NCI-H82 treated with DMSO at 0.1 percent for 48 hours (cell line): ENCODE measurements at regions not wholly inside any gene's neighbourhood (a gene's known extent, or its start where the extent isn't known, plus 50 kb on each side); places are given as distances from the start of the nearest gene placed in this dataset.

Source experiments
- DNase-seq: peaks from one replicate; lab custom pipeline; 2025; ENCODE audit not compliant: unreplicated experiment; lab: John Stamatoyannopoulos, UW

DNA sequence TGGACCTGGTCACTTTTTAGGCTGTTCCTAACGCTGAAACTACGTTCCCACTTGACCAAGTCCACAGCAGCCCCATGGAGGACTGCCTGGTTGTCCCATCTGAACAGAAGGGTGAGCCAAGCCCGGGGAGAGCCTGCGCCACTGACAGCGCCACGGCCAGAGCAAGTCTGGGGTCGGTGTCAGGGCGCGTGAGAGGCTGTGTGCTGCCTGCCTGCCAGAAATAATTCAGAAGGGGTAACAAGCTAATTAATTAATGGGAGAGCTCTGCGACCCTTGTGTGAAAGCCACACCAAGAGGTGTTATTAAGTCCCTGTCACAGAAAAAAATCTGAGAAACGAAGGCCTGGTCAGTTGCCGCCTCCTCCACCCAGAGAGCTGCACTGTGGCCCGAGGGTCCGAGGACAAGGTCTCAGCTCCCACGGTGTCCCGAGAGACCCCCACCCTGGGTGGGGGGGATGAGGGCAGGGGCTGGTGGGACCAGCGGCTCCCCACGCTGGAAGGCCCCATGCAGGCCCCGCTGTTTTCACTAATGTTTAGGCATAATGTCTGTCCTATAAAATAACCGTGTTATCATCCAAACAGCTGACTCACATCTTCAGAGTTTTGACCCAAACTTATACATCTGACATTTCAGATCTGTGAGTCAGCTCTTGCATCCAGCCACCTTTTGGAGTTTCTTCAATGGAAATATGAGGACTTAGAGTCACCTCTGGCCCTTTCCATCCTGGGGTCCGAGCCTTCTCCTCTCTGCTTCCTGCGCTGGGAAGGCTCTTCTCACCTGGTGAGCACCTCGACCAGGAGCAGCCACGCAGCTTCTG, 58.5 kb downstream of the DLL1 start:
- DNase-seq: no peak

DNA sequence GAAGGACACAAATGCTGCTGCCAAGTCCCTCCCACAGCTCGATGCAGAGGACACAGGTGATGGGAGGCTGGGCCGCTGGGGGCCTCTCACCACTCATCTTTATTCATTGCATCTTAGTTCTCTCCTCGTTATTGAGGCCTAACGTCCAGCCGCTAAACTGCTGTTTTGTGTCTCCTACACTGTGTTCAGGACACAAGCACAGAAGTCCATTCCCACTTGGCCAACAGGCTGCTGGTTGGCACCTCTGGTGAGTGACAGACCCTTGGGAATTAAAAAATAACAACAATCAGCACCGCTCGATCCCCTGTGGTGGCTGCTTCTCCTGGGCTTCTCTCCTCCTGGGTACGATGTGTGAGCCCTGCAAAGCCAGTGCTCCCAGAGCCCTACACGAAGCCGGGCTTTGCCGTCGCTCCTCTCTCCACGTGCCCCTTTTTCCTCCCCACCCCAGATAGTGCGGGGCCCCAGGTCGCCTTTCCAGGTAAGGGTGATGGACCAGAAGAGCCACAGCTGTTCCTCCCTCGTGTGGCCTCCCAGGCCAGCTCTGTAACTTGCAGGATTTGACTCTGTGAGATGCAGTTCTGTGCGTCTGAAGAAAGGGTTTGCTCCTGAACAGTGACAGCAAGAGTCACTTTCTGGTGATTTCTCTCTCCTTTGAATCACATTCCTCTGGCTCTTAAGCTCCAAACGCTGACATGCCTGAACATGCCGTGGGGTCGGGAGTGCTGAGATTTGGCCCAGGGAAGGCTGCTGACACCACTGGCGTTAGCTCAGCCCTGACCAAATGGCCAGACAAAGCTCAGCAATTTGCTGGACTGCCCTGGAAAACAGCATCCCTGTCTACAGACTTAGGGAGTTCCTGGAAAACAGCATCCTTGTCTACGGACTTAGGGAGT, 59.3 kb downstream of the DLL1 start:
- DNase-seq: no peak

DNA sequence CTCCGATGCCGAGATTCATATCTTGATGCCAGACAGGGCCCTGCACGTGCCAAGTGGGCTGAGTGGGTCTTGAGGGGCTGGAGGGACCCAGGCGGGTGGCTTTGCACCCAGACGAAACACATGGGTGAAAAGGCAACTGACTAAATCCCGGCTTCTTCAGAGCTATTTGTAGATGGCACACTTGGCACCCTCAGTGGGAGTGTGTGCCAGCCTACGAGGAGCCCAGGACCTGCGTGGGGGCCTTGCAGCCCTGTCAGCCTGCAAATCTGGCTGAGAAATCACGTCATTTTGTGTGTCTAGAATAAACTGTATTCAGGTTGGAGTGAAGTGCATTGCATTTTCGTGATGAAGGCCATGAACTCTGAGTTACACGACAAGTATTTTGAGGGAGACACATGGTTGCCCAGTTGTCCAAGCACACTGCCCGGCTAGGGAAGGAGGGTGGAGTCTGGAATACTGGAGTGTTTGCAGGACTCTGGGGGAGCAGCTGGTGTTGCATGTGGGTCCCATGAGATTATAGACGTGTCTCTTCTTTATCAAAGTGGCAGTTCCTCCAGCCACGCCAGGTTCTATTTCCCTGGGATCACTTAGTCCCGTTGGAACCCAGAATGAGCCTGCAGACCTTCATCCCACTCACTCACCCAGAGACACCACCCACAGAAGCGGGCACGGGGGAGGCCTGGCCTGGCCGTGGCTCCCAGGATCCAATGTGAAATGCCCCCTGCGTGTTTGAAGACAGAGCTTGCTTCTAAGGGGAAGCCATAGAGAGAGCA, 60.2 kb downstream of the DLL1 start:
- DNase-seq: no peak

DNA sequence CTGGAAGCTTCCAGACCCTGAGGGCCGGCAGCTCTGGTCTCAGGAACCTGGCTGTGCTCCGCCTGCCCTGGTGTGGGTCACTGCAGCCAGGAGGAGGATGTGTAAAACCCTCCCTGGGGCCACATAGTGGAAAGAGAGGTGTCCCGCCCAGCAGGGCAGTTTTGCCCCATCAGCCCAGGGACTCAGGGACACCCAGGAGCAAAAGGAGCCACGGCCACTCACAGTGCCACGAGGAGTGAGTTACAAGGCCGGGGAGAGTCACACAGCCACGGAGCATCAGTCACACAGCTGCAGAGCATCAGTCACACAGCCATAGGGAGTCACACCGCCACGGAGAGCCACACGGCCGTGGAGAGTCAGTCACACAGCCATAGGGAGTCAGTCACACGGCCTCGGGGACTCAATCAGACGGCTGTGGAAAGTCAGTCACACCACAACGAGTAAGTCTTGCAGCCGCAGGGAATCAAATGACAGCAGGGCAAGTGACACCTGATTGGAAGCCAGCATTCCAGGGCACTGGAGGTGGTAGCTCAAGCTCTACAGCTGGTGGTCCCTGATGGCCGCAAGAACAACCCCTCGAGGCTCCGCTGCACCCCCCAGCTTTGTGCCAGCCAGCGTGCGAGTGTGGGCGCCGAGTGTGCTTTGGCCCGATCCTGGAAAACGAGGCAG, 60.9 kb downstream of the DLL1 start:
- no peak for DNase-seq

DNA sequence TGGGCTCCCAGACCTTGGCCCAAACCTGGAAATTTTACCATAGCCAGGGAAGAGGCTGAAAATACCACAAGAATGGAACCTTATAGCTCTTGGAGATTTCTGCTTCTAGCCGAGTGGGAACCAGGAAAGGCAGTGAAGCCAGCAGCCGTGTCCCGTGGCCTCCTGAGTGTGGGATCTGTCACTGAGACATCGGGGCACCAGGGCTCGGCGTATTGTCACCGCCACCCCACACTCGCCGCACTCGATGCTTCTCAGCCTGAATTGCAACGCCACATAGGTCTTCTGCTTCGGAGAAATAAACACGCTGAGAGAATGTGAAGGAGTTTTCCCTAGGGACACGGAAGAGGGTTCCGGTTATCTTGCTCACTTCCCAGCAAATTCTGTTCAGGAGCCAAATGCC, 61.5 kb downstream of the DLL1 start:
- no peak for DNase-seq

DNA sequence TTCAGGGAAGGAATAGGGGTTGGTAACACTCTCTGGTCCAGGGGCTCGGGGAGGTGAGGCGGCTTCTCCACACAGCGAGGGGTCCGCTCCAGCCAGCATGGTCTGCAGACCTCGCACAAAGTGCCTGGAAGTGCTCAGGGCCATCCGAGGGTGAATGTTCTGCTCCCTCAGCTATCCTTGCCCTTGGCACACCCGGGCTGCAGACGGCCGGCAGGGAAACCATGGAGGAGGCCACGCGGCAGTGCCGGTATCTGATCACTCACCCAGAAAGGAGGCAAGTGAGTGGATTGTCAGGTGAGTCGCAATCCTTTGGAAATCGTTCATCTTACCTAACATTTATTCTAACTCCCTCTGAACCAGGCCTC, 62.0 kb downstream of the DLL1 start:
- no peak for DNase-seq

DNA sequence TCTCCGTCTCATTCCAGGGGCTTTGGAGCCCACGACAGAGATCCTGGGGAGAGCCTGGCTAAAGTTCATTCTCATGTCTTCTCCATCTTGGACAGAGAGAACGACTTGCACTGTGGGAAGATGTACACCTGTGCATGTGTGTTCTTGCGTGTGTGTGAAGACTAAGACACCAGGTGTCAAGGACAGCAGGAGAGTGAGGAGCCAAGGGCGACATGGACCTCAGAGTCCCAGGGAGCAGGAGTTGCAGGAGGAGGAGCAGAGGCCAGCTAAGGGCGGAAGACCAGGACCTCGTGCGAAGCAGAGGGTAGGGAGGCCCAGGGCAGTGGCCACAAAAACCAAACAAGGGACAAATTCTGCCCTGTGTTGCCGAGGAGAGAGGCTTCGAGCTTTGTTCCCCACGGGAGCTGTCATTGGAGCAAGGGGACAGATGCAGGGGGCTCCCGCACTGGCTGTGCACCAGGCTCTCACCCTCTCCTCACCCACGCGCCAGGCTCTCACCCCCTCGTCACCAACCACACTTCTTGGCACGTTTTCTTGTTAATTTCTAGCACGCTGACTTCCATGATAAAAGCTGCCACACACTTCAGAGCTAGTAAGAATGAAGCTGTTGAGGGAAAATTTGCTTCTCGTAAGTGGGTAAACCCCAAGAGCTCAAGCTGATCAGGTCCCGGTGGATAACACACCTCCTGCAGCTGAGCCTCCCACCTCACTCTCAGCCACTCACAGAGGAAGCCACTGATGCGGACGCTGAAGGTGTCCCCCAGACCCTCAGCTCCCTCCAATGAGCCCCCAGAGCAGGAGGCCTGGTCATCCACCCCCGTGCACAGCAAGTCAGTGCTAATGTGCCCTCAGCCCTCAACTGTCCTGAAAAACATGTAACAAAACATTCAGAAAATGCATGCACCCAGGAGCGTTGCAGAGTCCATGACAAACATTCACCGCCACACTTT, 62.6 kb downstream of the DLL1 start:
- no peak for DNase-seq

DNA sequence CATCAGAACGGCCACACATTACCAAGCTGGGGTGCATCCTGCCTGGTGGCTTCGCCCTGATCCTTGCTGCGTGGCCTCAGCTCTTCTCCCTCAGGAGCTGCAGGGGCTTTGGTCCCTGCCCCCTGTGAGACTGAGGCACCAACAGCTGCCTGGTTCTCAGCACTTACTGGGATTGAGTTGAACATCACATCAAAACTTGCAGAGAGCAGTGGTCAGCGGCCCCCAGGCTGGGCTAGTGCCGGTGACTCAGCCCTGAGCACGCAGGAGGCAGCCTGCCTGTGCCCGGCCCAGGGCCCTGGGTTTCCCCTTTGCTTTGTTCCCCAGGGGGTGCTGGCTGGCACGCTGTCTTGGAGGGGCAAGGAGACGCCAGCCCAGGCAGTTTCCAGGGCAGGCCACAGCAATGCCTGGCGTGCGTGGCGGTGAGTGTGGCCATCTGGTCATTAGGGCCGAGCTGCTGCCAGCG, 63.3 kb downstream of the DLL1 start:
- no peak for DNase-seq

DNA sequence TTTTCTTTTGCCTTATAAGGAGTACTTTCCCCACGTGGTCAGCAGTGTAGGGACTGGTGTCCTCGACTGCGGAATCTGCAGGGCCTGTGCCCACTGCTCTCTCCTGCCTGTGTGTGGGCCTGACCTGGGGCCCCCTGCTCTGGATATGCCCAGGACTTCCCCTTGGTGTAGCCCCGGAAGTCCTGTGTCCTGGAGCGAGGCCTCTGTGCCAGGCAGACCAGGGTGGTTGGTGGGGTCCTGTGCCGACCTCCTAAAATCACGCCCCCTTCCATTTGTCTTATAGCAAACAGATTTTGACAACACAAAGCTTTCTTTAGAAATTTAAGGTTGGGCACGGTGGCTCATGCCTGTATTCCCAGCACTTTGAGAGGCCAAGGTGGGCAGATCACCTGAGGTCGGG, 64.2 kb downstream of the DLL1 start:
- no peak for DNase-seq

DNA sequence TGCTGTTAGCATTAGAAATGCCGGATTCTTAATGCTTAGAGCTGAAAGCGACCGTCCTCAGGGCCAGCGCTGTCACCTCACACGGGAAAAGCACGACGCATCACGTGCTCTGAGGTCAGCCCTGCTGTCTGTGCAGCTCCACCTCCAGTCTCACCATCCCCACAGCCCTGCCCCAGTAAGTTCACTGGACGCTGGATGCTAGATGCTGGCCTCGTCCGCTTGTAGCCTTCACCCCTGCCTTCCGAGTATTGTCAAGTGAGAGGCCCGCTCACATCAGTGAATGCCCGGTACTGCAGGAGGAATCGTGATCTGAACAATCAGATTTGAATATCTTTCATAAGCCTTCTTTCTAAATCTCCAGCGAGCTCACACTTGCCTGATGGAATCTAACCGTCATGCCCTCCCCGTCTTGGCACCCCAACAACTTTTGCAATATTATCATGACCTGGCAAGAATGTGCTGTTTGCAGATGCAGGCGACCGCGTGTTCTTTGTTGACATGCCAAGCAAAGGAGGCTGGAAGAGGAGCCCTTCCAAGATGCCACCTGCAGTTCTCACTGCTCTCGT, 64.9 kb downstream of the DLL1 start:
- no peak for DNase-seq

DNA sequence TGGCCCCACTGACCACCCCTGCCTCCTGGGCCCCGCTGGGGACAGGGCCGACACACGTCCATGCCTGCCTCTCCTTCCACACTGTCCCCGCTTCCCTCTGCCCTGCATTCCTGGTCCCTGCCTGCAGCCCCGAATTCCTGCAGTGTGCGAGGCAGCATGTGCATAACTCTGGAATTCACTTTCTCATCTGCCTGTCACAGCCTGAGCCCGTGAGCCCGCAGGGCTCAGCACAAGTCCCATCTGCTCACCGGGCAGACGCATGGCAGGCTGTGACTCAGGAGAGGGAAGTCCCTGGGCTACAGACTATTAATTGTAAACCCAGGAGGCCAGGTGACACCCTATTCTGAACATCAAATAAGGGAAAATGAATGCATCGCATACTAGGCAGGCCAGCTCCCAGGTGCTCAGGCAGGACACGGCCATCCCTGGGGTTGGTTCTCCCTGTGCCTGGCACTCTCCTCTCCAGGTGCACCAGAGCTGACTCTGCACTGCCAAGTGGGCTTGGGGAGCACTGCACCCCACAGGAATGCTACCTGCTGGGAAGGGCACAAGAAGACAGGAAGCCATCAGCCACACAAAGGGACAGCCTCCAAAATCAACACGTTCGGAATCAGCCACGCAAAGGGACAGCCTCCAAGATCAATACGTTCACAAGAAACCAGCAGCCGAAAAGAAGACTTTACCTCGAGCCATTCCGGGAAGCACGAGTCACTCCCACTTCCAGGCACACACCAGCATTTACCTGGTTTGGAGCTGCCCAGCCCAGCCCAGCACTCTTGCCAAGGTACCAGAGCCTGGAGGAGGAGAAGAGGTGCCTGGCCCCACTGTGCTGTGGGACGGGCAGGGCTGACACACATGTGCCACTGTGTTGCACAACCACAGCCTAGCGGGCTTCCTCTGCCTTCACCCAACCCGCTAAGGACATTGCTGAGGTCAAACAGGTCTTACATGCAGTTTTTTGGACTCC, 65.9 kb downstream of the DLL1 start:
- DNase-seq: no peak

DNA sequence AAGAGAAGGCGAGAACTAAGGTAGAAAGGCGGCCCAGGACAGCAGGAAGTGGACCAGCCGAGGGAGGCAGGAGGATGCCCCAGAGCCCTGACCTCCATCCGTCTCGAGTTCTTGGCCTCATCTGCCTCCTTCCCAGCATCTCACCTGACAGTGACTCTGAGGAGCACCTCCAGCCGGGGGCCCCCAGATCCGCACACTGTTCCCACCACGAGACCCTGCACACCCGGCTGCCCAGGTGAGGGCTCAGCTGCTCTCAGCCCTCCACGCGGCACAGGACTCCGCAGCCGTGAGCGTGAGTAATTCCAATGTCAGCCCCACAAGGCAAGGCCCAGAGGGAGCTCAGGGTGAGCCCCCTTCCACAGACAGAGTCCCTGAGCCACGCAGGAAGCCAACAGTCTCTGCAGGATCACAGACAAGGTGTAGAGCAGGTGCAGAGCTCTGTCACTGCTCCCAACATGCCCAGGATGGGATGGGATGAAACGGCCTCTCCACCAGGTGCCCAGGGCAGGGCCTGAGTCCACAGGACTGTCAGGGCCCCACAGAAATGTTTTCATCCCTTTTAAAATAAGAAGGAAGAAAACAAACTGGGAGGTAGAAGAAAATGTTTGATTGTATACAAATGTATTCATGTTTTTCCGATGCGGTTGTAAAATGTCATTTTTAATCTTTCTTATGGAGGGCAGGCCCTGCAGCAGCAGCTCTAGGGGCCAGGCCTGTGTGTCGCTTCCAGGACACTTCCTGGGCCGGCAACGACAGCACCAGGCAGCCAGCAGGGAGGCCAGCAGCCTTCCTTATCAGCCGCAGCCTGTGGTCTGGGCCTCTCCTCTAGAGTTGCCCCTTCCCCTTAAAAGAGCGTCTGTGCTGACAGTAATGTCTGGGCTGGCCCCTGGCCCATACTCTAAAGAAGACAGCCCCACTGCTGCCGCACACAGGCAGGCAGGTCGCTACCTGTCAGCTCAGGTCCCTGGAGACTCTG, 66.9 kb downstream of the DLL1 start:
- no peak for DNase-seq

DNA sequence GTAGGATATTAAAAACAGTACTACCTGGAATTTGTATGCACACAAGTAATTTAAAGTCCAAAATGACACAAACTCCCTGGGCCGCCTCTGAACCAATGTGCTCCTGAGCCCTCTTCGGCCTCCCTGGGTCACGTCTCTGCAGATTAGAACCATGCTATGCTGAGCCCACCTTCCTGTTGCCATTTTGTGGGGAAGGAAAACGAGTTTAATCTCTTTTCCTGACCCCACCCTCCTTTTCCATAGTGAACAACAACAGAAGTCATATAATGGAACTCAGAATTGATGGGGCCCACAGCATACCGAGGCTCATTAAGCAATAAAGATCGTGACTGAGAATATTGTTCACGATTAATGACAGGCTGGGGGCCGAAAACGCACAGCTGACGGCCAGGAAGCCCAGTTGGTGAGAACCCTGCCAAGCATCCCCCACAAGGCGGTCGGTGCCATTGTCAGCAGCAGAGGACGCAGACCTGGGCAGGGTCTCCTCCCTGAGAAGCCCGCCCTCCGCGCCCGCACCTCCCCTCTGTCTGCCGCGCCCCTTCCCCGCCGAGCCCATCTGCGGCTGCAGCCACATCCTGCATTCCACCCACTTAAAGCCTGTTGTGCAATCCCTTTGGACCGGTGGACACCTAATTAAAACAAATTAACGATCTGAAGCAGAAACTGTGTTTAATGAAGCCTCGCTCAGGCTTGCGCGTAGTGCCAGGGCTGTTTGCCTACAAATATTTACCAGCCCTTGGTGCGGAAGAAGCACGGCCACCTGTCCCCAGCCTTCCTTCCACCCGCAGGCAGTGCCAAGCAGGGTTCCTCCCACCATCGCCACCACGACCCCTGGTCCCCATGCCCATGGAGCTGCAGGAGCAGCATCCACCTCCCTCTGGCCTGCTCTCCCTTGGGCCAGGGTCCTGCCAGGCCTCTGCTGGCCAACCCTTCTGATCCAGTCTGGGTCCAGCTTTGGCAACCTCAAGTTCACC, 68.1 kb downstream of the DLL1 start:
- no peak for DNase-seq

DNA sequence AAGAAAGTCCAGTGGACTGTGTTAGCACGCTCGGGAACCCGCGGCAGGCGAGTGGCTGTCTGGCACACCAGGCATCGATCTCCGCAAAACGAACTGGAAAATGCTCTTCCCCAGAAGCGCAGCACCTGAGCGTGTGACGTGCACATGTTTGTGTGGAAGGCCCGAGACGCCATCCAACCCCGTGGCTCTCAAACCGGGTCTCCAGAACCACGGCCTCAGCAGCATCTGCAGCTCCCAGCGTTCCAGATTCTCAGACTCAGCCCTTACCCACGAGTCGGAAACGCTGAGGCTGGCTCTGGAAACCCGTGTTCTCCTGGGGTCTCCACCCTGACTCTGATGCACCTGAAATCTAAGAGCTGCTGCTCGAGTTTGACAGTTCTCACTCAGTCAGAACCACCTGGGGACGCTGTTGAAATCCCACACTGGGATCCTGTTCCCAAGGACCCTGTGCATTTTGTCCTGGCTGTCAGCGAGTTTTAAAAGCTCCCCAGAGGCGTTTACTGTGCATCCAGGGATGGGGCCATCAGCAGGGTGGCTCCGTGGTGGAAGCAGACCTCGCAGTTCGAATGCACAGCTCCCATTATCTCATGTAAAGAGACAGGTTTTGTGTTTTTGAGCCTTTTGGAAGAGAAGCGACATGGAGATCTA, 69.0 kb downstream of the DLL1 start:
- DNase-seq: no peak

DNA sequence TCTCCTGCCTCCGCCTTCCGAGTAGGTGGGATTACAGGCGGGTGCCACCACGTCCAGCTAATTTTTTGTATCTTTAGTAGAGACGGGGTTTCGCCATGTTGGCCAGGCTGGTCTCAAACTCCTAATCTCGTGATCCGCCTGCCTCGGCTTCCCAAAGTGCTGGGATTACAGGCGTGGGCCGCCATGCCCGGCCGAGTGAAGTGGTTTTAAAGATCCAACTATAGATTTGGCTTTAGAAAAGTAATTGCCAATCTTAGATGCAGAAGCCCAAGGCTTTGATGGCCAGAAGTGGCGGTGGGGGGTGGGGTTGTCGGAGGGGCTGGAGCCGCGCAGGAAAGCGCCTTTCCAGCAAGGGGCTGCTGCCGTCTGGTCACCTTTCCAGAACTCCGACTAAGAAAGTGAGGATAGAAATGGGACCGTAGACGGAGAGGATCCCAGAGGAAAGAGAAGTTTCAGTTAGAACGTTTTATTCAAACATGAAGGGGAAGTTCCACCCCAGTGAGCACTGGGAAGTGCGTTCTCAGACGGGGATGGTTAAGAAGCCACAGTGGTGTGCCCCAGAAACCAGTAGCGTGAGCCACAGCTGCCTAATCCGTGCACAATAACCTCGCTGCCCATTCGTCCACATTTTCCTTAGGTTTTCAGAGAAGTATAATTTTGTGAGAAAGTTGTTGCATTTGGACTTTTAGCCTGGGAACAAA, 69.7 kb downstream of the DLL1 start:
- no peak for DNase-seq
